Activated naive CD8-positive, alpha-beta T cell treated with anti-CD3 and anti-CD28 coated beads, Interleukin-2, amount 50 U/mL, for 24 hours (primary cell): ENCODE measurements at regions not wholly inside any gene's neighbourhood (a gene's known extent, or its start where the extent isn't known, plus 50 kb on each side); places are given as distances from the start of the nearest gene placed in this dataset.

ENCODE experiments used
- ATAC-seq: fragments of 150-1000 bp; cut with Tn5 transposase; one replicate; pipeline ENCODE4 v1.10.0; 2021
- DNase-seq: peaks from one replicate; pipeline ENCODE4 v3.0.0; 2021
- H3K27ac Mint-ChIP-seq: one replicate; pipeline ENCODE4 v1.8.0; 2021; ENCODE audit warnings: mild to moderate bottlenecking, mixed read lengths
- H3K27me3 Mint-ChIP-seq: one replicate; pipeline ENCODE4 v1.8.0; 2021; ENCODE audit warnings: mixed read lengths
- H3K36me3 Mint-ChIP-seq: one replicate; pipeline ENCODE4 v1.8.0; 2021; ENCODE audit warnings: low read depth, mixed read lengths
- H3K4me1 Mint-ChIP-seq: one replicate; pipeline ENCODE4 v1.8.0; 2021; ENCODE audit warnings: mixed read lengths
- H3K4me3 Mint-ChIP-seq: one replicate; pipeline ENCODE4 v1.8.0; 2021; ENCODE audit warnings: mild to moderate bottlenecking, moderate library complexity, mixed read lengths
- H3K9me3 Mint-ChIP-seq: one replicate; pipeline ENCODE4 v1.8.0; 2021; ENCODE audit warnings: mixed read lengths

DNA sequence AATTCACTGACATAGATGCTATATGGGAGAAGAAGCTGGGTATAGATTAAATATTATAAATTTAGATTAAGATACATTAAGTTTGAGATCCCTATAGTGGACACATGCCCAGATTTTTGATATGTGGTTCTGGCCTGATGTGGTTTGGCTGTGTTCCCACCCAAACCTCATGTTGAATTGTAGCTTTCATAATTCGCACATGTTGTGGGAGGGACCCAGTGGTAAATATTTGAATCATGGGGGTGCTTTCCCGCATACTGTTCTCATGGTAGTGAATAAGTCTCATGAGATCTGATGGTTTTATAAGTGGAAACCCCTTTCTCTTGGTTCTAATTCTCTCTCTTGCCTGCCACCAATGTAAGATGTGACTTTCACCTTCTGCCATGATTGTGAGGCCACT, 189.4 kb upstream of the CD96 start:
- Mint-ChIP-seq H3K9me3 (peaks cover 10% of the 10 kb centered on the region), H3K27ac (no peak overlapping the region), H3K36me3 (no peaks in the 10 kb centered on the region), H3K27me3 (no peaks in the 10 kb centered on the region), H3K4me3 (no peak overlapping the region), H3K4me1 (no peaks in the 10 kb centered on the region)
- DNase-seq (no peak), ATAC-seq (no peak)

DNA sequence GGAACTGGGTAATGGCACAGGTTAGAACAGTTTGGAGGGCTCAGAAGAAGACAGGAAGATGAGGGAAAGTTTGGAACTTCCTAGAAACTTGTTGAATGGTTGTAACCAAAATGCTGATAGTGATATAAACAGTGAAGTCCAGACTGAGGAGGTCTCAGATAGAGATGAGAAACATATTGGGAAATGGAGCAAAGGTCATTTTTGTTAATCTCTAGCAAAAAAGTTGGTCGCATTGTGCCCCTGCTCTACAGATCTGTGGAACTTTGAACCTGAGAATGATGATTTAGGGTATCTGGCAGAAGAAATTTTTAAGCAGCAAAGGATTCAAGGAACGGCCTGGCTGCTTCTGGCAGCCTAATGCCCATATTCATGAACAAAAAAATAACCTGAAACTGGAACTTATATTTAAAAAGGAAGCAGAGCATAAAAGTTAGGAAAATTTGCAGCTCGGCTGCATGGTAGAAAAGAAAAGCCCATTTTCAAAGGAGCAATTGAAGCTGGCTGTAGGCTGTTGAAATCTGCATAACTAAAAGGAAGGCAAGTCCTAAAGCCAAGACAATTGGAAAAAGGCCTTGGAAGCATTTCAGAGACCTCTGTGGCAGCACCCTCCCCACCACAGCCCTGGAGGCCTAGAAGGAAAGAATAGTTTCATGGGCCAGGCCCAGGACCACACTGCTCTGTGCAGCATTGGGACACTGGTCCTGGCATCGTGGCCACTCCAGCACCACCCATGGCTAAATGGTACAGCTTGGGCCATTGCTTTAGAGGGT, 182.6 kb upstream of the CD96 start:
- Mint-ChIP-seq H3K27me3 (no peaks in the 10 kb centered on the region), H3K27ac (peak overlapping the region; percentile 11), H3K4me1 (peaks cover 2% of the 10 kb centered on the region), H3K4me3 (no peak overlapping the region), H3K36me3 (no peaks in the 10 kb centered on the region), H3K9me3 (no peaks in the 10 kb centered on the region)
- ATAC-seq (no peak), DNase-seq (no peak)

DNA sequence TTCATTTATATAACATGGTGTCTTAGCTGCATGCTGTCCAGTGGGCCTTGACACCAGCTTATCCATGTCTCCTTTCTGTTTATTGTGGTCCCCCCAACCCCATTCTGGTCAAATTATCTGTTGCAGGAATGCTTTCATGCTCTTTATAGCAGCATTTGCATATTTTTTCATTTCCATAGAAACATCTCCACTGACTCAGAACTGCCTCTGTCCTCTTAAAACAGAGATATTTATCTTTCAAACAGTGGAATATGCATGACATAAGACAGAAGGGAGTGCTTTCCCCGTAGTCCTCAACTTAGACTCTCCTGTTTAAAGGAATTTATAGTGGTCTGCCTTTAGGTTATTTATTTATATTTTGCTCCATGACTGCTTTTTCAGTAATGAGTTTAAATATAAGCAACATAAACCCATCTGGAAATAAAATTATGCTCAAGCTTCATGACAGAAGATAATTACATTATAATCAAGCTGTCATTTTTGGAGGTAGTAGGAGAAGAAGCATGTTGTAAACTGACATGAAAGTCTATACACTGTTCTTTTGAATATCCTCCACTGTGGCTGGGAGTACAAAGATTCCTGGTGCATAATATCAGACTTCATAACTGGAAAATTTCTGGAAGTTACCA, 179.5 kb upstream of the CD96 start:
- no peak overlapping the region for H3K27ac Mint-ChIP-seq
- peaks cover 2% of the 10 kb centered on the region for H3K4me1 Mint-ChIP-seq
- ATAC-seq = no peak
- H3K4me3 Mint-ChIP-seq = no peak overlapping the region
- no peaks in the 10 kb centered on the region for H3K27me3 Mint-ChIP-seq
- DNase-seq = no peak
- no peaks in the 10 kb centered on the region for H3K36me3 Mint-ChIP-seq
- H3K9me3 Mint-ChIP-seq = no peaks in the 10 kb centered on the region

DNA sequence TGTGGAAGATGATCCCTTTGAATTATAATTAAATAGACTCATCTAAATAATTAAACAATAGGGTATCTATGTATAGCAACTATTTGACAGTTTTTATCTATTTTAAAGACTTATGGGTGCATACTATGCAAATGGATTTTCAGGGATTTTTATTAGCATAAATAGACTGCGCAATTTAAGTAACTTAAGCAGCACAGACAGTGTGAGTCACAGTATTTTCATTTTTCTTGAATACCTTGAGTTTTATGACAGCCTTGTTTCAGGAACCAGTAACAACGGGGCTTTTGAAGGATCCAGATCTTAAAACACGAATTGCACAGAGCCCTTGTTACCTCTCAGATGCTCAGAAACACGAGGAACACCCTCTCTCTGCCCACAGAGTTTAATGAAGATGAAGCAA, 175.5 kb upstream of the CD96 start:
- DNase-seq (no peak), ATAC-seq (no peak)
- Mint-ChIP-seq H3K9me3 (peaks cover 12% of the 10 kb centered on the region), H3K36me3 (peaks cover 7% of the 10 kb centered on the region), H3K4me1 (peaks cover 2% of the 10 kb centered on the region), H3K4me3 (no peak overlapping the region), H3K27ac (no peak overlapping the region), H3K27me3 (no peaks in the 10 kb centered on the region)

DNA sequence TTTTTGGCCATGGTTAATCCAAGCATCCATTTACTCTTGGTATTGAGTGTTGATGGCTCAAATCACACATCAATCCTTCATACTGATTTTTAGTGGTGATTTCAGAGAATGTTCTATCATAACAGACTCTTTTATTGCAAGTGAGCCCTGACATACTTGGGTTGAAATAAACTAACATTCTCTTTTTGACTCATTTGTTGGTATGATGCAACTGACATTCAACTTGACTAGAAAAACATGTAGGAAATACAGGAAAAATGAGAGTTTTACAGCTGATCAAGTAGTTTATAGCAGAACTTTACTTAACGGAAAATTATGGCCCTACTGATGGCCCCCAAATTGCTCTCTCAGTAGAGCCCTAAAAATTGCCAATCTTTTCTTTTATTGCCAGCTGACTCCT, 173.9 kb upstream of the CD96 start:
- H3K27me3 Mint-ChIP-seq = no peaks in the 10 kb centered on the region
- ATAC-seq (no peak), DNase-seq (no peak)
- peaks cover 21% of the 10 kb centered on the region for H3K9me3 Mint-ChIP-seq
- no peak overlapping the region for H3K27ac Mint-ChIP-seq
- no peaks in the 10 kb centered on the region for H3K4me1 Mint-ChIP-seq
- H3K36me3 Mint-ChIP-seq = peaks cover 9% of the 10 kb centered on the region
- H3K4me3 Mint-ChIP-seq = no peak overlapping the region

DNA sequence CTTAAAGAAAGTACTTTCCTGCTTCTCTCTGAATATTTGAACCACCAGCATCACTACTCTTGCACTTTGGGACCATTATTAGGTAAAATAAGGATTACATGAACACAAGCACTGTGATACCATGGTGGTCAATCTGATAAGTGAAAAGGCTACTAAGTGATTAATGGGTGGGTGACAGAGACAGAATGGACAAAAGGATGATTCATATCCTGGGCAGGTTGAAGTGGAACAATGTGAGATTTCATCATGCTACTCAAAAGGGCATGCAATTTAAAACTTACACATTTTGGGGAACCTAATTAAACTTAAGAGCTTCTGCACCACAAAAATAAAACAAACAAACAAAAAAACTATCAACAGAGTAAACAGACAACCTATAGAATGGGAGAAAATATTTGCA, 172.0 kb upstream of the CD96 start:
- peaks cover 9% of the 10 kb centered on the region for H3K36me3 Mint-ChIP-seq
- no peak for DNase-seq
- no peak overlapping the region for H3K4me3 Mint-ChIP-seq
- H3K9me3 Mint-ChIP-seq = peaks cover 36% of the 10 kb centered on the region
- no peak for ATAC-seq
- no peaks in the 10 kb centered on the region for H3K4me1 Mint-ChIP-seq
- no peak overlapping the region for H3K27ac Mint-ChIP-seq
- no peaks in the 10 kb centered on the region for H3K27me3 Mint-ChIP-seq

DNA sequence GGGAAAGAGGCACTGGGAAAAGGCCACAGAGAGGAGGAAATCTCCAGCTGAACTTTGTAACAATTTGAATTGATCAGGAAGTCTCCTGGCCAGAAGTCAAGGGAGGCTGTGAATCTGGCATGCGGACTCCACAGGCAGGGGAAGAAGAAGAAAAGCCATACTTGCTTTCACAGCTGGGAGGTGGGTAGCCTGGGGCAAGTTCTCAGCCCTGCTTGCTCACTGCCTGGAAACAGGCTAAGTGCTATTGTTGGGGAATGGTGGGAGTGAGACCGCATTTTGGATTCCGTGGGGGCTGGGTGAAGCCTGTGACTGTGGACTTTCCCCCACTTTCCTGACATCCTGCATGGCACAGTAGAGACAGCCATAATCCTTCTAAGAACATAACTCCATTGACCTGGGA, 168.8 kb upstream of the CD96 start:
- H3K4me3 Mint-ChIP-seq = no peak overlapping the region
- DNase-seq (no peak), ATAC-seq (no peak)
- H3K4me1 Mint-ChIP-seq = no peaks in the 10 kb centered on the region
- H3K27ac Mint-ChIP-seq = no peak overlapping the region
- no peaks in the 10 kb centered on the region for H3K27me3 Mint-ChIP-seq
- H3K36me3 Mint-ChIP-seq = peaks cover 9% of the 10 kb centered on the region
- H3K9me3 Mint-ChIP-seq = peaks cover 51% of the 10 kb centered on the region

DNA sequence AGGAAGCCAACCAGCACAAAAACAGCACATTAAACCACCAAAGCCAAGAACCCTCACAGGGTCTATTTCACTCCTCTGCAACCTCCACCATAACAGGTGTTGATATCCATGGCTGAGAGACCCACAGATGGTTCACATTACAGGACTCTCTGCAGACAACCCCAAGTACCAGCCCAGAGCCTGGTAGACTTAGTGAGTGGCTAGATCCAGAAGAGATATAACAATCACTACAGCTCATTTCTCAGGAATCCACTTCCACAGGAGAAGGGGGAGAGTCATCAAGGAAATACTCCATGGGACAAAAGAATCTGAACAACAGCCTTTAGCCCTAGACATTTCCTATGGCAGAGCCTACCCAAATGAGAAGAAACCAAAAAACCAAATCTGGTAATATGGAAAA, 168.1 kb upstream of the CD96 start:
- no peak overlapping the region for H3K4me3 Mint-ChIP-seq
- H3K9me3 Mint-ChIP-seq = peaks cover 51% of the 10 kb centered on the region
- DNase-seq = no peak
- H3K4me1 Mint-ChIP-seq = no peaks in the 10 kb centered on the region
- H3K27ac Mint-ChIP-seq = no peak overlapping the region
- ATAC-seq = no peak
- H3K27me3 Mint-ChIP-seq = no peaks in the 10 kb centered on the region
- H3K36me3 Mint-ChIP-seq = peaks cover 9% of the 10 kb centered on the region

DNA sequence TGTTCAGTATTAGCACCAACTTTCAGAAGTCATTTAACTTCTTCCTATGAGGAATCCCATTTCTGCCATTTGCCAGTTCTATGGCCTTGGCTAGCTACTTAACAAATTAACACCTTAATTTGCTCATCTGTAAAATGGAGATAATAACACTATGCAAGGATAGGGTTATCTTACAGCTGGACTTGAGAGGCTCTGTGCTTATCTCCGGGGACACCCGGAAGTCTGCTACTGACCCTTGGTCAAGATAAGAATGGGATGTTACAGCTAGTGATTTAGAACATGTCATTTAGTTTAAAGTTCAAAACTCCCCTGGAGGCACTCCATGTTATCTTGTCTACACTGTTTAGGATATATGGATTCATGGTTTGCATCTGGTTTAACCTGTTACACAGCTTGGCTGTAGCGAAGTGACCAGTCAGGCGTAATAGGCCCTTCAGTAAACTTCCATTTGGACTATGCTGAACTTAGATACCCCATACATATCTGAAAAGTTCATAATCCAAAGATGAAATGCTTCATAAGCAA, 156.0 kb upstream of the CD96 start:
- no peak overlapping the region for H3K27ac Mint-ChIP-seq
- no peak for DNase-seq
- H3K27me3 Mint-ChIP-seq = no peaks in the 10 kb centered on the region
- peaks cover 6% of the 10 kb centered on the region for H3K9me3 Mint-ChIP-seq
- ATAC-seq = no peak
- H3K4me1 Mint-ChIP-seq = no peaks in the 10 kb centered on the region
- H3K4me3 Mint-ChIP-seq = no peak overlapping the region
- H3K36me3 Mint-ChIP-seq = no peaks in the 10 kb centered on the region

DNA sequence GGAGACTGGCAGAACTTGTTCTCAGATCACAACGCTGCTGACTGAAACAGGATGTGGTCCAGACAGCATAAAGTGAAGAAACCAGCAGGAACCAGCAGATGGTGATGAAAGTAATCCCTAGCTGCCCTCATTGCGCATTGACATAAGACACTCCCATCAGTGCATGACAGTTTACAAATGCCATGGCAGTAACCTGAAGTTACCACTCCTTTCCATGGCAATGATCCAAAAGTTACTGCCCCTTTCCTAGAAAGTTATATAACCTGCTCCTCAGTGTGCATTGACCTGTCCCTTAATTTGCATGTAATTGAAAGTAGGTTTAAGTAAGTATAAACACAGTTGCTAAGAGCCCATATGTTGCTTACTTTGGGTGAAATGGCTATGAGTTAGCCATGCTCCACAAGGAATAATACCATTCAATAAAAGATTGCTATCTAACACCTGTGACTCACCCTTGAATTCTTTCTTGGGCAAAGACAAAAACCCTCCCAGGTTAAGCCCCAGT, 149.1 kb upstream of the CD96 start:
- Mint-ChIP-seq H3K4me3 (no peak overlapping the region), H3K36me3 (peaks cover 9% of the 10 kb centered on the region), H3K27me3 (no peaks in the 10 kb centered on the region), H3K4me1 (peaks cover 13% of the 10 kb centered on the region), H3K9me3 (peaks cover 34% of the 10 kb centered on the region), H3K27ac (no peak overlapping the region)
- DNase-seq (peak; percentile 6), ATAC-seq (peak; percentile 73)

DNA sequence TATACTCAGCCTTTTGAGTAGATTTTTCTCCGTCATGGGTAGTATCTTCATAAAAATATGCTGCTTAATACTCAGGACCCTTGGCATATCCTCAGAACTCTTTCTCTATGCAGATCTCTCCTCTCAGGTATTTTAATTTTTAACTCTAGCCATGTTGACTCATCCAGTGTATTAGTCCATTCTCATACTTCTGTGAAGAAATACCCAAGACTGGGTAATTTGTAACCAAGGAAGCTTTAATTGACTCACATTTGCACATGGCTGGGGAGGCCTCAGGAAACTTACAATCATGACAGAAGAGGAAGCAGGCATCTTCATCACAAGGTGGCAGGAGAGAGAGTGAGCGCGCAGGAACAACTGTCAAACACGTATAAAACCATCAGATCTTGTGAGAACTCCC, 129.3 kb upstream of the CD96 start:
- Mint-ChIP-seq H3K27me3 (peaks cover 2% of the 10 kb centered on the region), H3K4me1 (peaks cover 2% of the 10 kb centered on the region), H3K9me3 (peaks cover 3% of the 10 kb centered on the region), H3K27ac (no peak overlapping the region), H3K36me3 (no peaks in the 10 kb centered on the region), H3K4me3 (no peak overlapping the region)
- ATAC-seq (no peak), DNase-seq (no peak)

DNA sequence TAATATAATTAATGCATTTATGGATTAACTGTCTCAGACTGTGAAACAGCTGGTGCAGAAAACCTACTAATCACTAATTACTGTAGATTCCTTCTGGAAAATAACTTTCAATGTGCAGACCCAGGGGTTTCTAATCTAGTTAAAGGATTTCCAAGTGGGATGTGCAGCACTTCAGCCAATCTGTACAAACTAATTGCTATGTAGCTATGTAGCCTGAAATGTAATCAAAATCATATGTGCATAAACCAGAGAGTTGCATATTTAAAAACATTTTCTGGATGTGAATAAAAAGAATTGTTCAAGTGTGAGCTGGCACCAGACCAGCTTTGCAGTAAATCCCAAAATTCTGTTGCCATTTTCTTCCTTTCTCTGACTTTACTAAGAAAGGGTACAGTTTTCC, 127.5 kb upstream of the CD96 start:
- ATAC-seq = no peak
- no peaks in the 10 kb centered on the region for H3K36me3 Mint-ChIP-seq
- peaks cover 3% of the 10 kb centered on the region for H3K9me3 Mint-ChIP-seq
- no peak for DNase-seq
- no peaks in the 10 kb centered on the region for H3K27me3 Mint-ChIP-seq
- H3K4me3 Mint-ChIP-seq = no peak overlapping the region
- H3K27ac Mint-ChIP-seq = no peak overlapping the region
- peaks cover 2% of the 10 kb centered on the region for H3K4me1 Mint-ChIP-seq

DNA sequence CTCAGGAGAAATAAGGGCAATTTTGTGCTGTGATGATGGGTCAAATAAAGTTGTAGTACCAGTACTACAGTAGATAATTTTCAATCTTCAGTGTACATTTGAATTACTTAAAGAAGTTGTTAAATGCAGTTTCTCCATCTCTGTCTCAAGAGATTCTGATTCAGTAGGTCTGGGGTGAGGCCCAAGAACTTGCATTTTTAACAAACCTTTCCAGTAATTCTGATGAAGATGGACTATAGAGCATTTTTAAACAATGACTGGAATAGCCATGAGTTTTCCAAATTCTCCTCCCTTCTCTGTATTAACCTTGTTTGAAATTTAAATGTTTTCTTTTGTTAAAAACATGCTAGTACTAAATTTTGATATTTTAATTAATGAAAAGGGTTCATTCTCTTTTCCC, 127.0 kb upstream of the CD96 start:
- no peaks in the 10 kb centered on the region for H3K36me3 Mint-ChIP-seq
- DNase-seq (no peak), ATAC-seq (no peak)
- H3K27me3 Mint-ChIP-seq = peaks cover 1% of the 10 kb centered on the region
- H3K27ac Mint-ChIP-seq = no peak overlapping the region
- H3K9me3 Mint-ChIP-seq = peaks cover 3% of the 10 kb centered on the region
- H3K4me1 Mint-ChIP-seq = peaks cover 2% of the 10 kb centered on the region
- H3K4me3 Mint-ChIP-seq = no peak overlapping the region

DNA sequence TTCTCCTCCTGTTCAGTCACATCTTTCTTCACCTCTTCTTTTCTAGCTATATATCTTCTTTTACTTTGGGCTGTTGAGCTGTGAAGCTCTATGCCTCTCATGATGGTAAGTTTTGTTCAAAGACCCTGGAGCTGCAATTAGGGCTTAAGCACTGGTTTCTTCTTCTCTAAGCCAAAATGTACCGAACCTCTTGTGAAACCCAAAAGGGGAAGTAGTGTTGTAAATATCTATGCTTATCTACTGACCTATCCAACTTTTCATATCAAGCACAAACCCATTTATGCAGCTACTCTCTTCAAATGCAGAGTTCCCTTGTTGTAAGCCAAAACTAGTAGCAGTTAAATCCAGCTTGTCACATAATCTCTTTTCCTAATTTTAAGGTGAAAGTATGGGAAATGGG, 123.6 kb upstream of the CD96 start:
- H3K4me1 Mint-ChIP-seq = no peaks in the 10 kb centered on the region
- no peak overlapping the region for H3K4me3 Mint-ChIP-seq
- H3K27me3 Mint-ChIP-seq = peaks cover 2% of the 10 kb centered on the region
- H3K9me3 Mint-ChIP-seq = no peaks in the 10 kb centered on the region
- H3K36me3 Mint-ChIP-seq = no peaks in the 10 kb centered on the region
- H3K27ac Mint-ChIP-seq = no peak overlapping the region
- DNase-seq = no peak
- no peak for ATAC-seq

DNA sequence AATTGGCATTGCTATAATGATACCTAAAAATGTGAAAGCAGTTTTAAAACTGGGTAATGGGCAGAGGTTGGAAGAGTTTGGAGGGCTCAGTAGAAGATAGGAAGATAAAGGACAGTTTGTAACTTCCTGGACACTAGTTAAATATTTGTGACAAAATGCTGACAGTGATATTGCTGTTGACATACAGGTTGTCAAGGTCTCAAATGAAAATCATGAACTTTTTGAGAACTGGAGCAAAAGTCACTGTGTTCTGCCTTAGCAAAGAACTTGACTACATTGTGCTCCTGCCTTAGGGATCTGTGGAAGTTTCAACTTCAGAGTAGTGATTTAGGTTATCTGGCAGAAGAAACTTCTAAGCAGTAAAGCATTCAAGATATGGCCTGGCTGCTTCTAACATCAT, 113.7 kb upstream of the CD96 start:
- DNase-seq (no peak), ATAC-seq (no peak)
- Mint-ChIP-seq H3K27ac (no peak overlapping the region), H3K4me3 (no peak overlapping the region), H3K4me1 (no peaks in the 10 kb centered on the region), H3K27me3 (no peaks in the 10 kb centered on the region), H3K36me3 (no peaks in the 10 kb centered on the region), H3K9me3 (peaks cover 17% of the 10 kb centered on the region)
